Parathyroid adenoma (tissue), 2 donors: ENCODE measurements at regions not wholly inside any gene's neighbourhood (a gene's known extent, or its start where the extent isn't known, plus 50 kb on each side); places are given as distances from the start of the nearest gene placed in this dataset.

Experiments used
- H2AFZ ChIP-seq: fragments of 300-600 bp; sonication (generic); one replicate; pipeline ENCODE4 v1.7.0; 2017; ENCODE audit warnings: antibody characterized with exemption, mild to moderate bottlenecking
- H3K27ac ChIP-seq: fragments of 300-600 bp; sonication (generic); one replicate; pipeline ENCODE4 v1.7.0; 2017
- H3K27me3 ChIP-seq: fragments of 300-600 bp; sonication (generic); one replicate; pipeline ENCODE4 v1.7.0; 2017; ENCODE audit warnings: low read length; ENCODE audit not compliant: control insufficient read depth, insufficient read depth
- H3K36me3 ChIP-seq: fragments of 300-600 bp; sonication (generic); one replicate; pipeline ENCODE4 v1.7.0; 2017; ENCODE audit warnings: low read length; ENCODE audit not compliant: control insufficient read depth, insufficient read depth
- H3K4me1 ChIP-seq: fragments of 300-600 bp; sonication (generic); one replicate; pipeline ENCODE4 v1.7.0; 2017; ENCODE audit warnings: control low read depth
- H3K4me2 ChIP-seq: fragments of 300-600 bp; sonication (generic); one replicate; pipeline ENCODE4 v1.7.0; 2017; ENCODE audit warnings: low read length
- H3K4me3 ChIP-seq: fragments of 300-600 bp; sonication (generic); one replicate; pipeline ENCODE4 v1.7.0; 2017; ENCODE audit warnings: low read depth, low read length
- H3K79me2 ChIP-seq: fragments of 300-600 bp; sonication (generic); one replicate; pipeline ENCODE4 v1.7.0; 2017; ENCODE audit warnings: control low read depth
- H3K9ac ChIP-seq: fragments of 300-600 bp; sonication (generic); one replicate; pipeline ENCODE4 v1.7.0; 2017; ENCODE audit warnings: mild to moderate bottlenecking
- H3K9me3 ChIP-seq: fragments of 300-600 bp; sonication (generic); one replicate; pipeline ENCODE4 v1.7.0; 2017; ENCODE audit warnings: low read length; ENCODE audit not compliant: control insufficient read depth
- CTCF ChIP-seq: fragments of 300-600 bp; sonication (generic); IDR thresholded peaks from one replicate; pipeline ENCODE4 v1.7.0; 2017; ENCODE audit warnings: antibody characterized with exemption, mild to moderate bottlenecking
- donor health status: primary hyperparathyroidism.

DNA sequence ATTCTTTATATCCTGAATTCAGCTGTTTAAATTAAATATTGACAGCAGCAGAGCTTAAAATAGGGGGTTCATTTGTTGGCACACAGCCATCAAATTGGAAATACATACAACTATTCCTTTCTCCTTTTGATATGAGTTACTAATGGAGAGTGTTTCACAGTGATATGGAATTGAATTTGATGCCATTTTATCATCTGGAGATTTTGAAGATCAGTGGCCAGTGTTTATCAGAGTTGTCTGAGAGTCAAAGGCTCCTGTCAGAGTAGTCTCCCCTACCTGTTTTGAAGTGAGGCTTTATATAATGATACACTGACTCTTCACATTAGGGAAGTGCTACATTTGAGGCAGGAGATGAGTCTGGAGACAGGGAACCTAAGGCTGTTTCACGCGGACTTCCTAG lies 1286.3 kb downstream of the TECRL start:
- H3K27me3 ChIP-seq = no peaks in the 10 kb centered on the region
- no peaks in the 10 kb centered on the region for H3K4me1 ChIP-seq
- no peak overlapping the region for H3K9ac ChIP-seq
- no peaks in the 10 kb centered on the region for H3K79me2 ChIP-seq
- H3K36me3 ChIP-seq = no peaks in the 10 kb centered on the region
- no peak overlapping the region for H3K4me2 ChIP-seq
- TF ChIP-seq CTCF = no peak
- no peak overlapping the region for H2AFZ ChIP-seq
- no peak overlapping the region for H3K27ac ChIP-seq
- no peak overlapping the region for H3K4me3 ChIP-seq
- no peaks in the 10 kb centered on the region for H3K9me3 ChIP-seq

DNA sequence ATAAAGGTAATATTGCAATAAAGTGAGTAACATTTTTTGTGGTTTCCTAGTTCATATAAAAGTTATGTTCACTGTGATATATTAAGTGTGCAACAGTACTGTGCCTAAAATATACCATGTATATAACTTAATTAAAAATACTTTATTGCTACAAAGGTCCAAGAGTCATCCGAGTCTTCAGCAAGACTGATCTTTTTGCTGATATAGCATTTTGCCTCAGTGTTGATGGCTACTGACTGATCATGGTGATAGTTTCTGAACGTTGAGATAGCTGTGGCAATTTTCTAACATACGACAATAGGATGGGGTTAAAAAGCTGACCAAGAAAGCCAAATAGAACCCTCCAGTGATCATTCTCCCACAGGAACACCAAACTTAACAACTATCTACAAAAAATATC lies 1302.7 kb downstream of the TECRL start:
- Histone ChIP-seq H3K27me3 (no peaks in the 10 kb centered on the region), H3K4me1 (no peaks in the 10 kb centered on the region), H3K4me2 (no peak overlapping the region), H3K36me3 (no peaks in the 10 kb centered on the region), H3K9me3 (no peaks in the 10 kb centered on the region), H3K9ac (no peak overlapping the region), H2AFZ (no peak overlapping the region), H3K27ac (no peak overlapping the region), H3K79me2 (no peaks in the 10 kb centered on the region), H3K4me3 (no peak overlapping the region)
- TF ChIP-seq CTCF = no peak

GRCh38 chr4:63105839-63106238 lies 1303.4 kb downstream of the TECRL start:
- Histone ChIP-seq H3K4me2 (no peak overlapping the region), H3K9ac (no peak overlapping the region), H3K79me2 (no peaks in the 10 kb centered on the region), H3K36me3 (no peaks in the 10 kb centered on the region), H3K27ac (no peak overlapping the region), H2AFZ (no peak overlapping the region), H3K27me3 (no peaks in the 10 kb centered on the region), H3K4me1 (no peaks in the 10 kb centered on the region), H3K4me3 (no peak overlapping the region), H3K9me3 (no peaks in the 10 kb centered on the region)
- TF ChIP-seq CTCF = no peak

GRCh38 chr4:63090641-63091040 lies 1318.6 kb downstream of the TECRL start:
- Histone ChIP-seq H2AFZ (no peak overlapping the region), H3K36me3 (no peaks in the 10 kb centered on the region), H3K9me3 (no peaks in the 10 kb centered on the region), H3K4me3 (no peak overlapping the region), H3K27me3 (no peaks in the 10 kb centered on the region), H3K4me1 (no peaks in the 10 kb centered on the region), H3K9ac (no peak overlapping the region), H3K4me2 (no peak overlapping the region), H3K27ac (no peak overlapping the region), H3K79me2 (no peaks in the 10 kb centered on the region)
- TF ChIP-seq CTCF = no peak

DNA sequence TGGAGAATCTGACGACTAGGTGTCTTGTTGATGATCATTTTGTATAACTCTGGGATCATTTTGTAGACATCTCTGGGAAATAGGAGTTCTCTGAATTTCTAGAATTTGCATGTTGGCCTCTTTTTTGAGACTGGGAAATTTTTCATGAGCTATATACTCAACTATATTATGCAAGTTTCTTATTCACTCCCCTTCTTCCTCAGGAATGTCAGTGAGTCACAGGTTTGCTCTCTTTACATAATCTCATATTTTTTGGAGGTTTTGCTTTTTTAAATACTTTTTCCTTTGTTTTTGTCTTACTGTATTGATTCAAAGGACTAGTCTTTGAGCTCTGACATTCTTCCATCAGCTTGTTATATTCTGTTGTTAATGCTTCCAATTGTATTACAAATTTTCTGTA lies 1324.2 kb downstream of the TECRL start:
- H3K4me3 ChIP-seq = no peak overlapping the region
- H3K4me2 ChIP-seq = no peak overlapping the region
- no peak overlapping the region for H3K27ac ChIP-seq
- H3K79me2 ChIP-seq = no peaks in the 10 kb centered on the region
- no peaks in the 10 kb centered on the region for H3K27me3 ChIP-seq
- no peaks in the 10 kb centered on the region for H3K4me1 ChIP-seq
- H2AFZ ChIP-seq = no peak overlapping the region
- H3K36me3 ChIP-seq = no peaks in the 10 kb centered on the region
- H3K9me3 ChIP-seq = no peaks in the 10 kb centered on the region
- no peak for TF ChIP-seq CTCF
- H3K9ac ChIP-seq = no peak overlapping the region
